GM12878 (cell line): ENCODE measurements at regions not wholly inside any gene's neighbourhood (a gene's known extent, or its start where the extent isn't known, plus 50 kb on each side); places are given as distances from the start of the nearest gene placed in this dataset.

Experiments used
- ATAC-seq: fragments of 200-7000 bp; cut with Tn5 transposase; 3 replicates; pipeline ENCODE4 v1.9.1; 2020; ENCODE audit warnings: mild to moderate bottlenecking, moderate library complexity
- BruUV-seq: library from RNA; stranded (reverse); fragments of 400-500 nt; replicated peaks from 2 replicates; lab custom pipeline; 2021; lab: Mats Ljungman, UMichigan
- CTCF ChIA-PET: fragments of 300-600 bp; sonication (Branson Sonifier 250); formaldehyde crosslinking; extraction: SDS; loops from one replicate; lab custom pipeline; 2021; ENCODE audit warnings: inconsistent platforms; lab: Yijun Ruan, JAX
- POLR2A ChIA-PET: fragments of 350-600 bp; formaldehyde crosslinking; extraction: SDS; loops from one replicate; lab custom pipeline; 2021; ENCODE audit warnings: inconsistent platforms; lab: Charles Lee
- RAD21 ChIA-PET: fragments of 300-600 bp; sonication (Branson Sonifier 250); formaldehyde crosslinking; loops from one replicate; lab custom pipeline; 2023; ENCODE audit warnings: antibody characterized with exemption; ENCODE audit not compliant: unreplicated experiment; lab: Charles Lee
- SMC1A ChIA-PET: fragments of 300-600 bp; sonication (Branson Sonifier 250); formaldehyde crosslinking; loops from one replicate; lab custom pipeline; 2023; ENCODE audit not compliant: unreplicated experiment, uncharacterized antibody; lab: Charles Lee
- DNase-seq: peaks from one replicate; pipeline ENCODE4 v3.0.0-alpha.2; 2011; ENCODE audit warnings: low read depth, low spot score
- FAIRE-seq: peaks from 3 replicates; lab custom pipeline; 2011; peaks lifted over from hg19 to GRCh38; lab: Jason Lieb, UNC
- H2AFZ ChIP-seq: 2 replicates; pipeline ENCODE4 v1.6.0; 2011; ENCODE audit warnings: low read depth, low read length, control low read depth; ENCODE audit not compliant: control insufficient read depth
- H3K27ac ChIP-seq: 2 replicates; pipeline ENCODE4 v1.5.1; 2011; ENCODE audit warnings: control low read depth; ENCODE audit not compliant: control insufficient read depth, insufficient read depth
- H3K27me3 ChIP-seq, 2 experiments: replicated peaks in 1 of 2; 2 replicates each; pipeline versions ENCODE4 v1.6.0 to v1.6.1; 2011; ENCODE audit warnings: low read length in 1 of 2; ENCODE audit not compliant: control insufficient read depth in 2 of 2, insufficient read depth in 2 of 2
- H3K36me3 ChIP-seq, 2 experiments: 2 replicates each; pipeline ENCODE4 v1.5.1; 2011; ENCODE audit warnings: low read length in 1 of 2; ENCODE audit not compliant: control insufficient read depth in 2 of 2, insufficient read depth in 2 of 2
- H3K4me1 ChIP-seq: 2 replicates; pipeline ENCODE4 v1.6.1; 2011; ENCODE audit warnings: mild to moderate bottlenecking, low read length, moderate library complexity, mixed read lengths; ENCODE audit not compliant: control insufficient read depth, insufficient read depth
- H3K4me2 ChIP-seq: 2 replicates; pipeline ENCODE4 v1.6.0; 2011; ENCODE audit warnings: control low read depth; ENCODE audit not compliant: control insufficient read depth, insufficient read depth
- H3K4me3 ChIP-seq: fragments of 200-600 bp; sonication (generic); 2 replicates; pipeline ENCODE4 v1.5.1; 2016
- H3K79me2 ChIP-seq: 2 replicates; pipeline ENCODE4 v1.6.0; 2011; ENCODE audit warnings: low read length; ENCODE audit not compliant: control insufficient read depth, insufficient read depth
- H3K9ac ChIP-seq: 2 replicates; pipeline ENCODE4 v1.8.0; 2011; ENCODE audit warnings: low read length, control low read depth, mixed read lengths; ENCODE audit not compliant: control insufficient read depth, insufficient read depth
- H3K9me3 ChIP-seq: replicated peaks from 3 replicates; pipeline ENCODE4 v1.5.1; 2011; ENCODE audit warnings: mild to moderate bottlenecking, low read length; ENCODE audit not compliant: control insufficient read depth, insufficient read depth
- H4K20me1 ChIP-seq: 2 replicates; pipeline ENCODE4 v1.6.0; 2011; ENCODE audit not compliant: control insufficient read depth, insufficient read depth
- ATF2 ChIP-seq: IDR thresholded peaks from 2 replicates; pipeline ENCODE4 v1.6.1; 2012; ENCODE audit warnings: low read length, inconsistent platforms
- BRCA1 ChIP-seq: IDR thresholded peaks from 2 replicates; pipeline ENCODE4 v1.6.1; 2011; ENCODE audit warnings: low read depth, low read length, improper control_type of control experiment
- DPF2 ChIP-seq: fragments of 450-650 bp; IDR thresholded peaks from 2 replicates; pipeline ENCODE4 v1.6.1; 2017; ENCODE audit warnings: mild to moderate bottlenecking
- GATAD2B ChIP-seq: fragments of 450-650 bp; conservative IDR thresholded peaks from 2 replicates; pipeline ENCODE4 v1.6.1; 2017; ENCODE audit warnings: low read depth, mild to moderate bottlenecking, moderate library complexity
- PAX8 ChIP-seq: fragments of 450-650 bp; IDR thresholded peaks from 2 replicates; pipeline ENCODE4 v1.6.1; 2017; ENCODE audit warnings: mild to moderate bottlenecking, moderate library complexity
- STAT1 ChIP-seq: fragments of 450-650 bp; conservative IDR thresholded peaks from 2 replicates; pipeline ENCODE4 v1.6.1; 2014; ENCODE audit warnings: antibody characterized with exemption, mild to moderate bottlenecking
- STAT3 ChIP-seq: IDR thresholded peaks from 2 replicates; pipeline ENCODE4 v1.6.1; 2011; ENCODE audit warnings: low read depth, low read length, improper control_type of control experiment
- YY1 ChIP-seq: IDR thresholded peaks from 2 replicates; pipeline ENCODE4 v1.6.1; 2011; ENCODE audit warnings: low read depth, mild to moderate bottlenecking, low read length
- ZNF622 ChIP-seq: fragments of 450-650 bp; IDR thresholded peaks from 2 replicates; pipeline ENCODE4 v1.6.1; 2017; ENCODE audit warnings: mild to moderate bottlenecking, inconsistent platforms
- WGBS: methylation state at CpG from one replicate; pipeline ENCODE4 v1.1.6; 2016; ENCODE audit warnings: low lambda C conversion rate; ENCODE audit not compliant: insufficient replicate concordance, insufficient coverage; ENCODE audit errors: missing lambda C conversion rate; 5-methylcytosine and 5-hydroxymethylcytosine counted together
- in situ Hi-C: fragments of 300-500 bp; cut with MboI; formaldehyde crosslinking; loops from 9 replicates; pipeline ENCODE4 v1.14.3; 2018; ENCODE audit warnings: mixed read lengths
- intact Hi-C: fragments of 100-400 bp; cut with micrococcal nuclease; formaldehyde crosslinking; loops from one replicate; pipeline ENCODE4 v1.14.2; 2022; ENCODE audit not compliant: unreplicated experiment

GRCh38 chr16:27613238-27613791 is 63.4 kb downstream of the KATNIP start:
- FAIRE-seq, result no peak
- SMC1A ChIA-PET, result interaction anchor here (1.9 kb wide), 1 partner anchor 15 kb away, joined by 4 read pairs; no protein-coding TSS in a partner anchor
- Histone ChIP-seq H3K27me3 (no peaks in the 10 kb centered on the region), H3K4me1 (no peaks in the 10 kb centered on the region), H3K27ac (no peak overlapping the region), H4K20me1 (no peaks in the 10 kb centered on the region), H3K79me2 (no peaks in the 10 kb centered on the region), H3K36me3 (no peaks in the 10 kb centered on the region), H3K4me2 (no peak overlapping the region), H3K4me3 (no peak overlapping the region), H3K9ac (no peak overlapping the region), H2AFZ (no peak overlapping the region), H3K9me3 (no peaks in the 10 kb centered on the region)
- in situ Hi-C loops (no loop called here), intact Hi-C loops (no loop called here)
- RAD21 ChIA-PET, result no interaction called here
- CTCF ChIA-PET, result interaction anchor here (1.0 kb wide), 1 partner anchor 135 kb away, joined by 5 read pairs; no protein-coding TSS in a partner anchor
- no TSS peak for BruUV-seq
- TF ChIP-seq STAT3, result no peak
- no peak for TF ChIP-seq ATF2
- no peak for TF ChIP-seq BRCA1
- no peak for TF ChIP-seq STAT1
- no peak for TF ChIP-seq ZNF622
- no peak for TF ChIP-seq PAX8
- TF ChIP-seq YY1, result no peak
- TF ChIP-seq GATAD2B, result no peak
- TF ChIP-seq DPF2, result no peak
- no peak for DNase-seq
- POLR2A ChIA-PET, result interaction anchor here (0.8 kb wide), 1 partner anchor 13 kb away, joined by 3 read pairs; no protein-coding TSS in a partner anchor
- ATAC-seq, result no peak
- WGBS, result 82% methylated on average over 8 of the region's 8 CpGs
